ENCODE measurements at regions not wholly inside any gene's neighbourhood (a gene's known extent, or its start where the extent isn't known, plus 50 kb on each side); places are given as distances from the start of the nearest gene placed in this dataset.

DNA sequence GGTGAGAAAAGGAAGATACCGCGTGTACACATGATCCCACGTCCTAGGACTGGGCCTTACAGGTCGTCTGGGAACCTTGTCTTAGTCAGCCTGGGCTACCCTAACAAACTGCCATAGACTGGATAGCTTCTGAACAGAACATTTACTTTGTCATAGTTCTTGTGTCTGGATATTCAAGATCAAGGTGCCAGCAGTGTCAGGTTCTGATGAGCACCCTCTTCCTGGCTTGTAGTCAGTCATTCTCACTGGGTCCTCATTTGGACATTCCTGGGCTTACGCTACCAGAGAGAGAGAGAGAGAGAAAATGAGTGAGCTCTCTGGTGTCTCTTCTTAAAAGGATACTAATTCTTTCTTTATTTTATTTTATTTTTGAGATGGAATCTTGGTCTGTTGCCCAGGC lies 685.8 kb upstream of the RBFOX1 start (continued):
- TF ChIP-seq KLF7 (tag by site-specific recombination; IDR thresholded peaks at IDR 0.05; ENCODE audit: borderline replicate concordance) (no peak), ZNF501 (tag by site-specific recombination; IDR thresholded peaks at IDR 0.05) (no peak), ZNF529 (tag by site-specific recombination; IDR thresholded peaks at IDR 0.05; ENCODE audit: insufficient replicate concordance) (no peak), KLF10 (tag by site-specific recombination; IDR thresholded peaks at IDR 0.05) (no peak), ZNF596 (tag by site-specific recombination; IDR thresholded peaks at IDR 0.05) (no peak), ZNF558 (tag by site-specific recombination; IDR thresholded peaks at IDR 0.05) (no peak), ZNF112 (tag by site-specific recombination; IDR thresholded peaks at IDR 0.05) (no peak), ZNF366 (tag by site-specific recombination; conservative IDR thresholded peaks at IDR 0.05) (no peak), ZNF600 (tag by site-specific recombination; IDR thresholded peaks at IDR 0.05) (no peak), ZNF610 (tag by site-specific recombination; IDR thresholded peaks at IDR 0.05; ENCODE audit: borderline replicate concordance) (no peak), ZNF843 (tag by site-specific recombination; IDR thresholded peaks at IDR 0.05) (no peak)

DNA sequence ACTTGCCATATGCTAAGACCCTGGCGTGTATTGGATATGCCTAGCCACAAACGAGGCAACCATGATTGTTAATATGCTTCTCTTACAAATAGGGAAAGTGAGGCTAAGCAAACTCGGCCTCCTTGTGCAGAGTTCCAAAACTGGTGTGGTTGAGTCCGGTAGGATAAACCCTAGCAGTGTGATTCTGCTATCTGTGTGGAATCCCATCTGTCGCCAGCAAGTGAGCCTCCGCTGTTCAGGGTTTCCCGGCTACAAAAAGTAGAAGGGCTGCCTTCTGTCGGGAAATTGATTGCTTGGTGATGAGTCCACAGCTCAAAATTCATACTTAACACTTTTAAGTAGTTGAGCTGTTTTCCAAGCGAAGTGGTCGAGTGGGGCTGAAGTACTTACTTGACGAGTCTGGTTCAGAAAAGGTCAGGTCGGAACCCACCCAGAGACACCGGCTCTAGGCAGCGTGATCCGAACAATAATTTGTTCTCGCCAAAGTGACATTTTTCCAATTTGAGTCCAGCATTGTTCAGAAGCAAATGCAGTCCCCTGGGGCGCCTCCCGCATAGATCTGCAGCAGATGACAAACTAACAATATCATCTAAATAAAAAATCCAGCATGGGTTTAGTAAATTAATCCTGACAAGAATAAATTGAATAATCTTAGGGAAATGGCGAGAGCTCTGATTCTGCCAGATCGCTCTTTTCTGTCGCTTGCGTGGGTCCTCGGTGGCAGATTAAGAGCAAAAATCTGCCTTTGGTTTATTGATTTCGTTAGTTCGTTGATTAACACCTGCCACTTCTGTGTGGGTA lies 686.7 kb upstream of the RBFOX1 start:
- Histone ChIP-seq H3K9me3 (ENCODE audit: control insufficient read depth, insufficient read depth, low read depth, low read length) (no peaks in the 10 kb centered on the region), H3K4me1 (ENCODE audit: control insufficient read depth, insufficient read depth, low read length) (no peaks in the 10 kb centered on the region), H3K4me3 (ENCODE audit: low read depth, low read length) (no peak overlapping the region), H3K27ac (ENCODE audit: extremely low read depth, low read depth, low read length) (no peak overlapping the region), H3K36me3 (ENCODE audit: control insufficient read depth in 2 of 2, insufficient read depth in 1 of 2, low read length in 2 of 2) (no peaks in the 10 kb centered on the region)
- TF ChIP-seq ZNF670 (tag by site-specific recombination; IDR thresholded peaks at IDR 0.05; ENCODE audit: low read depth) (no peak), ZSCAN23 (tag by site-specific recombination; IDR thresholded peaks at IDR 0.05) (no peak), ZNF585B (tag by site-specific recombination; IDR thresholded peaks at IDR 0.05) (no peak), OVOL3 (tag by site-specific recombination; IDR thresholded peaks at IDR 0.05) (no peak), GLIS1 (tag by site-specific recombination; IDR thresholded peaks at IDR 0.05) (no peak)
- TF ChIP-seq, protein P1, sequence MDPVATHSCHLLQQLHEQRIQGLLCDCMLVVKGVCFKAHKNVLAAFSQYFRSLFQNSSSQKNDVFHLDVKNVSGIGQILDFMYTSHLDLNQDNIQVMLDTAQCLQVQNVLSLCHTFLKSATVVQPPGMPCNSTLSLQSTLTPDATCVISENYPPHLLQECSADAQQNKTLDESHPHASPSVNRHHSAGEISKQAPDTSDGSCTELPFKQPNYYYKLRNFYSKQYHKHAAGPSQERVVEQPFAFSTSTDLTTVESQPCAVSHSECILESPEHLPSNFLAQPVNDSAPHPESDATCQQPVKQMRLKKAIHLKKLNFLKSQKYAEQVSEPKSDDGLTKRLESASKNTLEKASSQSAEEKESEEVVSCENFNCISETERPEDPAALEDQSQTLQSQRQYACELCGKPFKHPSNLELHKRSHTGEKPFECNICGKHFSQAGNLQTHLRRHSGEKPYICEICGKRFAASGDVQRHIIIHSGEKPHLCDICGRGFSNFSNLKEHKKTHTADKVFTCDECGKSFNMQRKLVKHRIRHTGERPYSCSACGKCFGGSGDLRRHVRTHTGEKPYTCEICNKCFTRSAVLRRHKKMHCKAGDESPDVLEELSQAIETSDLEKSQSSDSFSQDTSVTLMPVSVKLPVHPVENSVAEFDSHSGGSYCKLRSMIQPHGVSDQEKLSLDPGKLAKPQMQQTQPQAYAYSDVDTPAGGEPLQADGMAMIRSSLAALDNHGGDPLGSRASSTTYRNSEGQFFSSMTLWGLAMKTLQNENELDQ (tag by site-specific recombination; IDR thresholded peaks at IDR 0.05; ENCODE audit: low read depth) = no peak
- TF ChIP-seq, protein P2, sequence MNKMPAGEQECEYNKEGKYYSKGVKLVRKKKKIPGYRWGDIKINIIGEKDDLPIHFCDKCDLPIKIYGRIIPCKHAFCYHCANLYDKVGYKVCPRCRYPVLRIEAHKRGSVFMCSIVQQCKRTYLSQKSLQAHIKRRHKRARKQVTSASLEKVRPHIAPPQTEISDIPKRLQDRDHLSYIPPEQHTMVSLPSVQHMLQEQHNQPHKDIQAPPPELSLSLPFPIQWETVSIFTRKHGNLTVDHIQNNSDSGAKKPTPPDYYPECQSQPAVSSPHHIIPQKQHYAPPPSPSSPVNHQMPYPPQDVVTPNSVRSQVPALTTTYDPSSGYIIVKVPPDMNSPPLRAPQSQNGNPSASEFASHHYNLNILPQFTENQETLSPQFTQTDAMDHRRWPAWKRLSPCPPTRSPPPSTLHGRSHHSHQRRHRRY (tag by site-specific recombination; IDR thresholded peaks at IDR 0.05) = no peak
- ChIA-PET POLR2A (no interaction called here), CTCF (no interaction called here)

DNA sequence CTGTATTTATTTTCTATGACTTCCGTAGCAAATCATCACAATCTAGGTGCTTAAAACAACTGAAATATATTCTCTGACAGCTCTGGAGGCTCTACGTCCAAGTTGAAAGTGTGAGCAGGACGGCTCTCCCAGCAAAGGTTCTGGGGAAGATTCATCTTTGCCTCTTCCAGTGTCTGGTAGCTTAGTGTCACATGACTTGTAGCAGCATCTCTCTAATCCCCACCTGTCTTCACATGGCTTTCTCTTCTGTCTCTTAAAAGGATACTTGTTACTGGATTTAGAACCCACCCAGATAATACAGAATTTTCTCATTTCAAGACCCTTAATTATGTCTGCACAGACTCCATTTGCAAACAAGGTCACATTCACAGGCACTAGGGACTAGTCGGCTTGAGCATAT lies 687.7 kb upstream of the RBFOX1 start:
- Histone ChIP-seq H3K4me3 (ENCODE audit: low read depth, low read length) (no peak overlapping the region), H3K9me3 (ENCODE audit: control insufficient read depth, insufficient read depth, low read depth, low read length) (no peaks in the 10 kb centered on the region), H3K27ac (ENCODE audit: extremely low read depth, low read depth, low read length) (no peak overlapping the region), H3K4me1 (ENCODE audit: control insufficient read depth, insufficient read depth, low read length) (no peaks in the 10 kb centered on the region), H3K36me3 (ENCODE audit: control insufficient read depth in 2 of 2, insufficient read depth in 1 of 2, low read length in 2 of 2) (no peaks in the 10 kb centered on the region)
- CTCF ChIA-PET = interaction anchor here (0.5 to 1.0 kb wide), 2 partner anchors 23 to 629 kb away, joined by 3 to 4 read pairs; no protein-coding TSS in a partner anchor
- TF ChIP-seq, protein P3, sequence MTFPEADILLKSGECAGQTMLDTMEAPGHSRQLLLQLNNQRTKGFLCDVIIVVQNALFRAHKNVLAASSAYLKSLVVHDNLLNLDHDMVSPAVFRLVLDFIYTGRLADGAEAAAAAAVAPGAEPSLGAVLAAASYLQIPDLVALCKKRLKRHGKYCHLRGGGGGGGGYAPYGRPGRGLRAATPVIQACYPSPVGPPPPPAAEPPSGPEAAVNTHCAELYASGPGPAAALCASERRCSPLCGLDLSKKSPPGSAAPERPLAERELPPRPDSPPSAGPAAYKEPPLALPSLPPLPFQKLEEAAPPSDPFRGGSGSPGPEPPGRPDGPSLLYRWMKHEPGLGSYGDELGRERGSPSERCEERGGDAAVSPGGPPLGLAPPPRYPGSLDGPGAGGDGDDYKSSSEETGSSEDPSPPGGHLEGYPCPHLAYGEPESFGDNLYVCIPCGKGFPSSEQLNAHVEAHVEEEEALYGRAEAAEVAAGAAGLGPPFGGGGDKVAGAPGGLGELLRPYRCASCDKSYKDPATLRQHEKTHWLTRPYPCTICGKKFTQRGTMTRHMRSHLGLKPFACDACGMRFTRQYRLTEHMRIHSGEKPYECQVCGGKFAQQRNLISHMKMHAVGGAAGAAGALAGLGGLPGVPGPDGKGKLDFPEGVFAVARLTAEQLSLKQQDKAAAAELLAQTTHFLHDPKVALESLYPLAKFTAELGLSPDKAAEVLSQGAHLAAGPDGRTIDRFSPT (tag by site-specific recombination; IDR thresholded peaks at IDR 0.05) = no peak
- POLR2A ChIA-PET = no interaction called here

Measured in HEK293 (cell line).